ENCODE measurements at regions not wholly inside any gene's neighbourhood (a gene's known extent, or its start where the extent isn't known, plus 50 kb on each side); places are given as distances from the start of the nearest gene placed in this dataset.

DNA sequence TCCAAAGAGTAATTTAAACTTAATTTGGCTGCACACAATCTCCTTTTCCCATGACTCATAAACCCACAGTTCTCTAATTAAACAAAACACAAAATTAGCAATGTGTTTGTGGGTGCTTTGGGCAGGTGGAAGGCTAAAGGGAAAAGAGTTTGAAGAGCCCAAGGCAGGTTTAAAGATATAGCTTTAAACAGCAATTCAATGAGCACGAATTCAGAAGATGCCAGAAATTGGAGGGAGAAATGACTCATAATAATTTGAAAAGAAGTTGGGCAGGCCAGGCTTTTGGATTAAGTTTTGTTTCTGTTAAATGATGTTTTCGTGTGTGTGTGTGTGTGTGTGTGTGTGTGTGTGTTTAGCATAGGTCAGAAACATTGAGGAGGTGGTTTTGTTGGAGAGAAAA lies 594.8 kb upstream of the ZEB2 start:
- Histone ChIP-seq H3K4me3 (no peak overlapping the region), H3K9me3 (ENCODE audit: low read depth) (no peaks in the 10 kb centered on the region), H3K27ac (no peak overlapping the region), H3K36me3 (no peaks in the 10 kb centered on the region), H3K4me1 (ENCODE audit: low read depth) (no peaks in the 10 kb centered on the region), H3K27me3 (no peaks in the 10 kb centered on the region)
- no peak for DNase-seq (ENCODE audit: low read depth in 1 of 2, low spot score in 1 of 2)
- TF ChIP-seq, protein P1, sequence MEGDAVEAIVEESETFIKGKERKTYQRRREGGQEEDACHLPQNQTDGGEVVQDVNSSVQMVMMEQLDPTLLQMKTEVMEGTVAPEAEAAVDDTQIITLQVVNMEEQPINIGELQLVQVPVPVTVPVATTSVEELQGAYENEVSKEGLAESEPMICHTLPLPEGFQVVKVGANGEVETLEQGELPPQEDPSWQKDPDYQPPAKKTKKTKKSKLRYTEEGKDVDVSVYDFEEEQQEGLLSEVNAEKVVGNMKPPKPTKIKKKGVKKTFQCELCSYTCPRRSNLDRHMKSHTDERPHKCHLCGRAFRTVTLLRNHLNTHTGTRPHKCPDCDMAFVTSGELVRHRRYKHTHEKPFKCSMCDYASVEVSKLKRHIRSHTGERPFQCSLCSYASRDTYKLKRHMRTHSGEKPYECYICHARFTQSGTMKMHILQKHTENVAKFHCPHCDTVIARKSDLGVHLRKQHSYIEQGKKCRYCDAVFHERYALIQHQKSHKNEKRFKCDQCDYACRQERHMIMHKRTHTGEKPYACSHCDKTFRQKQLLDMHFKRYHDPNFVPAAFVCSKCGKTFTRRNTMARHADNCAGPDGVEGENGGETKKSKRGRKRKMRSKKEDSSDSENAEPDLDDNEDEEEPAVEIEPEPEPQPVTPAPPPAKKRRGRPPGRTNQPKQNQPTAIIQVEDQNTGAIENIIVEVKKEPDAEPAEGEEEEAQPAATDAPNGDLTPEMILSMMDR (IDR thresholded peaks at IDR 0.05; ENCODE audit: low read depth, low read length), result no peak

DNA sequence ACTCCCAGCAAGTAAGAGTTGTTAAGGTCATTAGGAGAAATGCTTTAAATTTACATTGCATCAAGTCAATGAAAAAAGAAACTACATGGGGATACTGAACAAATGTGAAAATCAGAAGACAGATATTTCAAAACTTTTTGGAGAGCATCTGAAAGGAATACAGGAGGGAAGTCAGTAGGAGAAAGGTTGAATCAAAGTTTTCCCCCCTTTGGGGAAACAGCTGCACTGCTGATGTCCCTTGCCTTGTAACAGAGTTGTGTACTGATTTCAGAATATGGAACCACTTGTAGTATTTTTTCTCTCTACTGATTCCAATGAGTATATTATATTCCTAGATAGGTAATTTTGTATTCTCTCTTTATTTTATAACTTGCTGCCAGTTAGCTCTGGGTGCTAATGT lies 592.5 kb upstream of the ZEB2 start:
- no peak overlapping the region for H3K27ac ChIP-seq
- TF ChIP-seq, protein P1 (IDR thresholded peaks at IDR 0.05; ENCODE audit: low read depth, low read length), result no peak
- H3K9me3 ChIP-seq (ENCODE audit: low read depth), result no peaks in the 10 kb centered on the region
- H3K36me3 ChIP-seq, result no peaks in the 10 kb centered on the region
- no peak for DNase-seq (ENCODE audit: low read depth in 1 of 2, low spot score in 1 of 2)
- no peaks in the 10 kb centered on the region for H3K4me1 ChIP-seq (ENCODE audit: low read depth)
- H3K27me3 ChIP-seq, result no peaks in the 10 kb centered on the region
- H3K4me3 ChIP-seq, result no peak overlapping the region

DNA sequence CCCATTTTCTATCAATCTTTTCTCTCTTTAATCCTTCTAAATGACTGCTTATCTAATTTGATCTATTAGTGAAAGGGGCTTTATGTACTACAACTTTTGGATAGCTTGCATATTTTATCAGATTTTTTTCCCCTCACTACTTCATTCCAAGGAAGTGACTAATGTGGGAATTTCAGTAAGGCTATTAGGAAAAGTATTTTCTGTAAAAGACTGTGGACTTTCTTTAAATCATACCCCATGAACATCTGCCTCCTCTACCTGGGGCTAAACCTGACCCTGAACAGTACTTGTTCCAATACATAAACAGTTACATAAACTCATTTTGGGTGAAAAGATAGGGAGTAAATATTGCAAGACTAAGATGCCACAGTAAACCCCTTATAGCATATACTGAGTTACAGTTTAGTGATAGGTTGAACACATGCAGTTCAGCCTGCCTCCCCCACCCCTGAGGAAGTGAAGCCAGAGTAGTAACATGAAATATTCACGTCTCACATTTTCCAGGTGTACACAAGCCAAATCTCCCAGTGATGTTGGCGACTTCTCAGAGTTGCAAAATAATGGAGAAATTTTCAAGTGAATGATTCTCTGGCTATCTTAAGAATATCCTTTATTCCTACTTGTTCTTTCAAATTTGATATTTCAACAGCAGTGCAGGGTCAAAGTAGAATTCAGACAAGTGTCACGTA lies 590.9 kb upstream of the ZEB2 start:
- DNase-seq (ENCODE audit: low read depth in 1 of 2, low spot score in 1 of 2), result no peak
- no peaks in the 10 kb centered on the region for H3K4me1 ChIP-seq (ENCODE audit: low read depth)
- no peaks in the 10 kb centered on the region for H3K9me3 ChIP-seq (ENCODE audit: low read depth)
- H3K4me3 ChIP-seq, result no peak overlapping the region
- no peaks in the 10 kb centered on the region for H3K27me3 ChIP-seq
- H3K27ac ChIP-seq, result no peak overlapping the region
- H3K36me3 ChIP-seq, result no peaks in the 10 kb centered on the region
- TF ChIP-seq, protein P1 (IDR thresholded peaks at IDR 0.05; ENCODE audit: low read depth, low read length), result no peak

DNA sequence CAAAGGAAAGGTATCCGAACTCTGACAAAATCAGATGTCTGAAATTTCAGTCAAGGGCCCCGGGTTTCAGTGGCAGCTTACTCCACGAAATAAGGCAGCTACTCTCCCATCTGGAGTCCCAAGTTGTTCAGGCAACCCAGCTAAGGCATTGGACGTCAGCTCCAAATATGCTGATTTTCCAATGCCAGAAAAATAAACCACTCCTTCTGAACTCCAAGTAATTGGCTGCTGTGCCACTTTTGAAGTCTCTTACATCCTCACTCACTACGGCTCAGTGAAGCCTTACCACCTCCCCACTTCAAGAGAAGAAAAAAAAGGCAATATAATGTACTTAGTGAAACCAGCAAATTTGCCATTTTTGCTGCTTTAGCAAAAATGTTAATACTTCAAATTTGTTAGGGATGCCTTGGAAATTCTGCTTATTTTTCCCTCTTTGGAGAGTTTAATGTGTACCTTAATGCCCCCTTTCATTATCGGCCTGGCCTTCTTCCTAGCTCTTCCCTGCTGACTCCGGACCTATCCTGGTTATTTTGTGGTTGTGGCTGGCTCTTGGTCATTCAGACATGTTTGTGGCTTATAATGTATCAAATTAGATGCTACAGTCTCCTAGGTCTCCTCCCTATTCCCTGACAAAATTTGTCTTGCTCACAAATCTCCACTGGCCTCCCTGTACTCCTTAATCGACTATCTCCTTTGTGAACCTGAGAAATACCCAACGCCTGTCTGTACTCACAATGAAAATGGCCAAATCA lies 589.2 kb upstream of the ZEB2 start:
- no peaks in the 10 kb centered on the region for H3K9me3 ChIP-seq (ENCODE audit: low read depth)
- TF ChIP-seq, protein P1 (IDR thresholded peaks at IDR 0.05; ENCODE audit: low read depth, low read length), result no peak
- DNase-seq (ENCODE audit: low read depth in 1 of 2, low spot score in 1 of 2), result no peak
- H3K36me3 ChIP-seq, result no peaks in the 10 kb centered on the region
- H3K27me3 ChIP-seq, result no peaks in the 10 kb centered on the region
- H3K4me3 ChIP-seq, result no peak overlapping the region
- no peak overlapping the region for H3K27ac ChIP-seq
- H3K4me1 ChIP-seq (ENCODE audit: low read depth), result no peaks in the 10 kb centered on the region

DNA sequence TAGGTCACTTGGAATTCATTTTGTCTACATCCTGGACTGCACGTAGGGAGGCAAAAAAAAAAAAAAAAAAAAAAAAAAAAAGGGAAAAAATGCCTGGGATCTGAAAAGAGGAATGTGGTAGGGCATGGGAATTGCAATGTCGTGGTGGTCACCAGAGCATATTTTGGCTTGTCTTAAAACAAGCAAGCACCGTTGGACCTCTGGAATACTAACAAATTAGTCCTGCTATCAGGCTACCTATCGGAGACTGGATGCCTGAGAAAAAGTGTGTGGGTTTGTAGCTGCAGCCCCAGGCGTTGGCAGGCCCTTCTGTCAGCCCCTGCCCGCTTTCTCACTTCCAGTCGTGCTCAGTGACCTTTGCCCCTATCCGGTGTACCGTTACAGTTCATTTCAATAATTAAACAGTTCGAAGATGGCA lies 588.5 kb upstream of the ZEB2 start:
- Histone ChIP-seq H3K27me3 (no peaks in the 10 kb centered on the region), H3K4me3 (no peak overlapping the region), H3K4me1 (ENCODE audit: low read depth) (no peaks in the 10 kb centered on the region), H3K27ac (no peak overlapping the region), H3K36me3 (no peaks in the 10 kb centered on the region), H3K9me3 (ENCODE audit: low read depth) (no peaks in the 10 kb centered on the region)
- no peak for DNase-seq (ENCODE audit: low read depth in 1 of 2, low spot score in 1 of 2)
- TF ChIP-seq, protein P1 (IDR thresholded peaks at IDR 0.05; ENCODE audit: low read depth, low read length), result no peak
